Adrenal gland (tissue), 5 donors: ENCODE measurements at regions not wholly inside any gene's neighbourhood (a gene's known extent, or its start where the extent isn't known, plus 50 kb on each side); places are given as distances from the start of the nearest gene placed in this dataset.

Experiments
- CTCF ChIP-seq, 6 experiments: fragments of 450-650 bp in 4 of 6; fragments of 200-600 bp in 2 of 6; sonication (generic) in 1 of 6; IDR thresholded peaks; 1 replicate in 5 of 6; 2 replicates in 1 of 6; pipeline versions ENCODE4 v1.5.1 to v1.8.0; 2016 to 2021; ENCODE audit warnings: antibody characterized with exemption in 6 of 6, mild to moderate bottlenecking in 2 of 6, moderate library complexity in 1 of 6
- POLR2A ChIP-seq, 2 donors: fragments of 450-650 bp; IDR thresholded peaks; one replicate each; pipeline ENCODE4 v1.6.1; 2017; ENCODE audit warnings: antibody characterized with exemption in 2 of 2, mild to moderate bottlenecking in 2 of 2, moderate library complexity in 1 of 2
- donor health status: DM: no; HTN: no; CAD: no.

- no peak for TF ChIP-seq CTCF (IDR thresholded peaks at IDR 0.05)
- TF ChIP-seq POLR2A (IDR thresholded peaks at IDR 0.05) = no peak
These were observed 412.8 kb upstream of the IRX4 start for GRCh38 chr5:2295476-2295875.
